Astrocyte (in vitro differentiated cells and primary cell): ENCODE measurements at regions not wholly inside any gene's neighbourhood (a gene's known extent, or its start where the extent isn't known, plus 50 kb on each side); places are given as distances from the start of the nearest gene placed in this dataset.
"Not testable (repeated sequence)": the region's sequence is repeated elsewhere in the genome, so short reads cannot be mapped to it uniquely, and the experiment has no call there.

Source experiments
- EZH2 ChIP-seq: IDR thresholded peaks from 2 replicates; pipeline ENCODE4 v1.6.1; 2012; ENCODE audit warnings: mild to moderate bottlenecking, low read length, inconsistent platforms; ENCODE audit not compliant: insufficient read depth
- TF ChIP-seq, protein P1 (sequence below): IDR thresholded peaks from 2 replicates; pipeline ENCODE4 v1.5.1; 2011; ENCODE audit warnings: low read depth, mild to moderate bottlenecking, inconsistent platforms, low read length, moderate library complexity; ENCODE audit not compliant: insufficient read depth

DNA sequence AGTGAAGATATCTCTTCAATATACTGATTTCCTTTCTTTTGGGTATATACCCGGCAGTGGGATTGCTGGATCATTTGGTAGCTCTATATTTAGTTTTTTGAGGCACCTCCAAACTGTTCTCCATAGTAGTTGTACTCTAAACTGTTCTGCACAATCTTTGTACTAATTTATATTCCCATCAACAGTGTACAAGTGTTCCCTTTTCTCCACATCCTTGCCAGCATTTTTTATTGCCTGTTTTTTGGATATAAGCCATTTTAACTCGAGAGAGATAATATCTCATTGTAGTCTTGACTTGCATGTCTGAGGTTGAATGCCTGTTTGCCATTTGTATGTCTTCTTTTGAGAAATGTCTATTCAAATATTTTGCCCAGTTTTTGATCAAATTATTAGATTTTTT lies 1859.4 kb upstream of the C9orf72 start:
- TF ChIP-seq, protein P1, sequence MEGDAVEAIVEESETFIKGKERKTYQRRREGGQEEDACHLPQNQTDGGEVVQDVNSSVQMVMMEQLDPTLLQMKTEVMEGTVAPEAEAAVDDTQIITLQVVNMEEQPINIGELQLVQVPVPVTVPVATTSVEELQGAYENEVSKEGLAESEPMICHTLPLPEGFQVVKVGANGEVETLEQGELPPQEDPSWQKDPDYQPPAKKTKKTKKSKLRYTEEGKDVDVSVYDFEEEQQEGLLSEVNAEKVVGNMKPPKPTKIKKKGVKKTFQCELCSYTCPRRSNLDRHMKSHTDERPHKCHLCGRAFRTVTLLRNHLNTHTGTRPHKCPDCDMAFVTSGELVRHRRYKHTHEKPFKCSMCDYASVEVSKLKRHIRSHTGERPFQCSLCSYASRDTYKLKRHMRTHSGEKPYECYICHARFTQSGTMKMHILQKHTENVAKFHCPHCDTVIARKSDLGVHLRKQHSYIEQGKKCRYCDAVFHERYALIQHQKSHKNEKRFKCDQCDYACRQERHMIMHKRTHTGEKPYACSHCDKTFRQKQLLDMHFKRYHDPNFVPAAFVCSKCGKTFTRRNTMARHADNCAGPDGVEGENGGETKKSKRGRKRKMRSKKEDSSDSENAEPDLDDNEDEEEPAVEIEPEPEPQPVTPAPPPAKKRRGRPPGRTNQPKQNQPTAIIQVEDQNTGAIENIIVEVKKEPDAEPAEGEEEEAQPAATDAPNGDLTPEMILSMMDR: not testable (repeated sequence)
- TF ChIP-seq EZH2: not testable (repeated sequence)
